Transverse colon (tissue), 4 donors: ENCODE measurements at regions not wholly inside any gene's neighbourhood (a gene's known extent, or its start where the extent isn't known, plus 50 kb on each side); places are given as distances from the start of the nearest gene placed in this dataset.

Experiments used
- DNase-seq: peaks from one replicate; pipeline ENCODE4 v3.0.0-alpha.2; 2019
- H3K27ac ChIP-seq, 4 donors: fragments of 200-600 bp; sonication (generic); 2 replicates each; pipeline ENCODE4 v1.5.1; 2016 to 2018; ENCODE audit warnings: inconsistent platforms in 4 of 4
- H3K27me3 ChIP-seq: fragments of 200-600 bp; sonication (generic); 2 replicates; pipeline ENCODE4 v1.5.1; 2017; ENCODE audit warnings: inconsistent platforms
- H3K36me3 ChIP-seq, 4 donors: fragments of 200-600 bp; sonication (generic); 2 replicates each; pipeline ENCODE4 v1.5.1; 2017 to 2019; ENCODE audit warnings: inconsistent platforms in 4 of 4
- H3K4me1 ChIP-seq, 4 donors: fragments of 200-600 bp; sonication (generic); 2 replicates each; pipeline ENCODE4 v1.5.1; 2017 to 2020; ENCODE audit warnings: inconsistent platforms in 4 of 4
- H3K4me3 ChIP-seq, 4 donors: fragments of 200-600 bp; sonication (generic); 1 replicate in 1 of 4; 2 replicates in 3 of 4; pipeline versions ENCODE4 v1.5.1 to v1.6.1; 2017 to 2019; ENCODE audit warnings: inconsistent platforms in 4 of 4
- H3K9me3 ChIP-seq, 2 donors: fragments of 200-600 bp; sonication (generic); 2 replicates each; pipeline ENCODE4 v1.5.1; 2017 to 2019; ENCODE audit warnings: inconsistent platforms in 2 of 2
- EP300 ChIP-seq: sonication (generic); formaldehyde crosslinking; IDR thresholded peaks from one replicate; pipeline ENCODE4 v1.6.1; 2017; ENCODE audit warnings: antibody characterized with exemption, low read depth
- POLR2A ChIP-seq: fragments of 450-650 bp; IDR thresholded peaks from one replicate; pipeline ENCODE4 v1.6.1; 2016; ENCODE audit warnings: antibody characterized with exemption, mild to moderate bottlenecking, moderate library complexity
- POLR2AphosphoS5 ChIP-seq, 3 donors: sonication (generic); formaldehyde crosslinking; IDR thresholded peaks; one replicate each; pipeline ENCODE4 v1.6.1; 2016; ENCODE audit warnings: antibody characterized with exemption in 3 of 3
- WGBS, 2 donors: methylation state at CpG; one replicate each; pipeline ENCODE4 v1.1.5; 2018; ENCODE audit warnings: low coverage in 1 of 2; 5-methylcytosine and 5-hydroxymethylcytosine counted together
- in situ Hi-C, 4 donors: fragments of 200-750 bp; cut with MboI; loops; one replicate each; pipeline versions ENCODE4 v1.15.0 to v1.15.1; 2017; ENCODE audit warnings: low sequenced_read_pairs in 3 of 4, low pct_ligation_motif_present in 1 of 4, low pct_unique_long_range_greater_than_20kb in 1 of 4
- intact Hi-C: fragments of 100-400 bp; cut with DNase I; formaldehyde crosslinking; loops from one replicate; pipeline ENCODE4 v1.15.1; 2023; ENCODE audit warnings: low total_unique reads
- TF ChIP-seq, protein P1 (sequence below), 5 experiments: fragments of 200-600 bp in 3 of 5; fragments of 450-650 bp in 2 of 5; sonication (generic) in 3 of 5; IDR thresholded peaks; 1 replicate in 2 of 5; 2 replicates in 3 of 5; pipeline ENCODE4 v1.5.1; 2016 to 2017; ENCODE audit warnings: antibody characterized with exemption in 5 of 5, inconsistent platforms in 3 of 5, mild to moderate bottlenecking in 2 of 5, moderate library complexity in 1 of 5

- in situ Hi-C loops (no loop called here), intact Hi-C loops (no loop called here)
- Histone ChIP-seq H3K4me3 (no peak overlapping the region), H3K27me3 (no peaks in the 10 kb centered on the region), H3K27ac (no peak overlapping the region), H3K4me1 (no peaks in the 10 kb centered on the region), H3K9me3 (no peaks in the 10 kb centered on the region), H3K36me3 (no peaks in the 10 kb centered on the region)
- TF ChIP-seq POLR2A (no peak), POLR2AphosphoS5 (IDR thresholded peaks at IDR 0.05) (no peak), EP300 (no peak)
- TF ChIP-seq, protein P1, sequence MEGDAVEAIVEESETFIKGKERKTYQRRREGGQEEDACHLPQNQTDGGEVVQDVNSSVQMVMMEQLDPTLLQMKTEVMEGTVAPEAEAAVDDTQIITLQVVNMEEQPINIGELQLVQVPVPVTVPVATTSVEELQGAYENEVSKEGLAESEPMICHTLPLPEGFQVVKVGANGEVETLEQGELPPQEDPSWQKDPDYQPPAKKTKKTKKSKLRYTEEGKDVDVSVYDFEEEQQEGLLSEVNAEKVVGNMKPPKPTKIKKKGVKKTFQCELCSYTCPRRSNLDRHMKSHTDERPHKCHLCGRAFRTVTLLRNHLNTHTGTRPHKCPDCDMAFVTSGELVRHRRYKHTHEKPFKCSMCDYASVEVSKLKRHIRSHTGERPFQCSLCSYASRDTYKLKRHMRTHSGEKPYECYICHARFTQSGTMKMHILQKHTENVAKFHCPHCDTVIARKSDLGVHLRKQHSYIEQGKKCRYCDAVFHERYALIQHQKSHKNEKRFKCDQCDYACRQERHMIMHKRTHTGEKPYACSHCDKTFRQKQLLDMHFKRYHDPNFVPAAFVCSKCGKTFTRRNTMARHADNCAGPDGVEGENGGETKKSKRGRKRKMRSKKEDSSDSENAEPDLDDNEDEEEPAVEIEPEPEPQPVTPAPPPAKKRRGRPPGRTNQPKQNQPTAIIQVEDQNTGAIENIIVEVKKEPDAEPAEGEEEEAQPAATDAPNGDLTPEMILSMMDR (IDR thresholded peaks at IDR 0.05), result no peak
- WGBS, 2 donors, result 78 to 91% methylated on average over 2 of the region's 2 CpGs
- DNase-seq, result no peak
Observed at GRCh38 chr2:180161415-180161814, 154.3 kb upstream of the CWC22 start.

GRCh38 chr2:180159921-180160320 is 152.8 kb upstream of the CWC22 start:
- Histone ChIP-seq H3K36me3 (no peaks in the 10 kb centered on the region), H3K4me3 (no peak overlapping the region), H3K27ac (no peak overlapping the region), H3K4me1 (no peaks in the 10 kb centered on the region), H3K9me3 (no peaks in the 10 kb centered on the region), H3K27me3 (no peaks in the 10 kb centered on the region)
- no peak for TF ChIP-seq POLR2AphosphoS5 (IDR thresholded peaks at IDR 0.05)
- no peak for TF ChIP-seq POLR2A
- no peak for TF ChIP-seq EP300
- TF ChIP-seq, protein P1 (IDR thresholded peaks at IDR 0.05), result no peak
- DNase-seq, result no peak
- 71 to 84% methylated on average over 2 of the region's 2 CpGs for WGBS, 2 donors
- intact Hi-C loops, result no loop called here
- in situ Hi-C loops, result no loop called here

GRCh38 chr2:180158961-180159360 is 151.9 kb upstream of the CWC22 start:
- Histone ChIP-seq H3K27me3 (no peaks in the 10 kb centered on the region), H3K27ac (no peak overlapping the region), H3K4me3 (no peak overlapping the region), H3K36me3 (no peaks in the 10 kb centered on the region), H3K9me3 (no peaks in the 10 kb centered on the region), H3K4me1 (no peaks in the 10 kb centered on the region)
- intact Hi-C loops (no loop called here), in situ Hi-C loops (no loop called here)
- no peak for DNase-seq
- 72% methylated on average over 2 of the region's 2 CpGs for WGBS, 2 donors
- TF ChIP-seq POLR2AphosphoS5 (IDR thresholded peaks at IDR 0.05) (no peak), EP300 (no peak), POLR2A (no peak)
- TF ChIP-seq, protein P1 (IDR thresholded peaks at IDR 0.05), result no peak

DNA sequence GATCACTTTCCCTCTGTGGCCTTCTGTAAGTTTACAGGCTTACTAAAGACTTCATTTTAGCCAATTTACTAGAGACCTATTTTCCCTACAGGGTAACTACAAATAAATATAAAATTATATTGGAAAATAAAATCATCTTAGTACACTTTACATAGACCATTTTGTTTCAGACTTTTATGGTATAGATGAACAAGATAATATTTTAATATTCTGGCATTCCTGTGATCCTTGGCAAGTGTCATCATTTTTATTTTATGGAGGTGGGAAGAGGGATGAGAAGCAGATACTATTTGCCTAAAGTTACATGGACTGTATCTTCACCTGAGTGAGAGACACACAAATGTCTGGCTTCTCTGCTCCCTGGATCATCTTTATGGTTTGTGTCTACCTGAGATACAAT is 149.6 kb upstream of the CWC22 start:
- H3K27ac ChIP-seq, result no peak overlapping the region
- no peaks in the 10 kb centered on the region for H3K9me3 ChIP-seq
- intact Hi-C loops, result no loop called here
- no peak for DNase-seq
- H3K4me1 ChIP-seq, result no peaks in the 10 kb centered on the region
- no peaks in the 10 kb centered on the region for H3K36me3 ChIP-seq
- in situ Hi-C loops, result no loop called here
- TF ChIP-seq POLR2A, result no peak
- TF ChIP-seq, protein P1 (IDR thresholded peaks at IDR 0.05), result no peak
- TF ChIP-seq EP300, result no peak
- TF ChIP-seq POLR2AphosphoS5 (IDR thresholded peaks at IDR 0.05), result no peak
- no peaks in the 10 kb centered on the region for H3K27me3 ChIP-seq
- no peak overlapping the region for H3K4me3 ChIP-seq
